H9 (cell line): ENCODE measurements at regions not wholly inside any gene's neighbourhood (a gene's known extent, or its start where the extent isn't known, plus 50 kb on each side); places are given as distances from the start of the nearest gene placed in this dataset.

ENCODE experiments used
- DNase-seq: peaks from one replicate; pipeline ENCODE4 v3.0.0-alpha.2; 2017
- H2AFZ ChIP-seq: one replicate; pipeline ENCODE4 v1.6.1; 2013; ENCODE audit warnings: mild to moderate bottlenecking, low read length, control low read depth, moderate library complexity
- H2AK5ac ChIP-seq: 2 replicates; pipeline ENCODE4 v1.6.1; 2013; ENCODE audit warnings: low read length, control low read depth, mixed read lengths; ENCODE audit not compliant: insufficient read length
- H2BK120ac ChIP-seq: one replicate; pipeline ENCODE4 v1.6.1; 2013; ENCODE audit warnings: low read depth, mild to moderate bottlenecking, low read length, control low read depth, inconsistent platforms; ENCODE audit not compliant: poor library complexity, severe bottlenecking
- H2BK12ac ChIP-seq: 2 replicates; pipeline ENCODE4 v1.6.1; 2013; ENCODE audit warnings: low read length, control low read depth, mixed read lengths, low read depth; ENCODE audit not compliant: insufficient read length
- H2BK15ac ChIP-seq: 2 replicates; pipeline ENCODE4 v1.6.1; 2013; ENCODE audit warnings: low read depth, low read length, control low read depth
- H2BK20ac ChIP-seq: one replicate; pipeline ENCODE4 v1.6.1; 2013; ENCODE audit warnings: low read depth, mild to moderate bottlenecking, low read length, control low read depth, inconsistent platforms; ENCODE audit not compliant: poor library complexity, severe bottlenecking
- H2BK5ac ChIP-seq: 2 replicates; pipeline ENCODE4 v1.6.1; 2013; ENCODE audit warnings: low read length, control low read depth, mixed read lengths; ENCODE audit not compliant: insufficient read length
- H3K14ac ChIP-seq: 2 replicates; pipeline ENCODE4 v1.6.1; 2013; ENCODE audit warnings: low read length, control low read depth; ENCODE audit not compliant: insufficient read depth
- H3K18ac ChIP-seq: 2 replicates; pipeline ENCODE4 v1.6.1; 2013; ENCODE audit warnings: low read depth, mild to moderate bottlenecking, mixed read lengths, low read length, control low read depth; ENCODE audit not compliant: insufficient read length
- H3K23ac ChIP-seq: 2 replicates; pipeline ENCODE4 v1.6.1; 2013; ENCODE audit warnings: low read length, control low read depth, mixed read lengths, low read depth; ENCODE audit not compliant: insufficient read length
- H3K23me2 ChIP-seq: 2 replicates; pipeline ENCODE4 v1.6.1; 2013; ENCODE audit warnings: low read depth, mild to moderate bottlenecking, mixed read lengths, low read length, control low read depth; ENCODE audit not compliant: insufficient read length, poor library complexity, severe bottlenecking
- H3K27ac ChIP-seq: 2 replicates; pipeline ENCODE4 v1.5.1; 2013; ENCODE audit warnings: low read length, control low read depth, mixed read lengths, low read depth; ENCODE audit not compliant: insufficient read length
- H3K27me3 ChIP-seq: 2 replicates; pipeline ENCODE4 v1.6.1; 2013; ENCODE audit warnings: low read length, control low read depth, inconsistent platforms; ENCODE audit not compliant: insufficient read depth
- H3K4ac ChIP-seq: 2 replicates; pipeline ENCODE4 v1.6.1; 2013; ENCODE audit warnings: low read depth, mild to moderate bottlenecking, control low read depth, inconsistent platforms, low read length, moderate library complexity
- H3K4me1 ChIP-seq: 2 replicates; pipeline ENCODE4 v1.6.1; 2013; ENCODE audit warnings: low read length, control low read depth, inconsistent platforms; ENCODE audit not compliant: insufficient read depth
- H3K4me2 ChIP-seq: 2 replicates; pipeline ENCODE4 v1.6.1; 2013; ENCODE audit warnings: low read length, control low read depth, mixed read lengths; ENCODE audit not compliant: insufficient read length, insufficient read depth
- H3K56ac ChIP-seq: 2 replicates; pipeline ENCODE4 v1.6.1; 2013; ENCODE audit warnings: low read depth, mild to moderate bottlenecking, mixed read lengths, low read length, control low read depth; ENCODE audit not compliant: insufficient read length
- H3K79me1 ChIP-seq: 2 replicates; pipeline ENCODE4 v1.6.1; 2013; ENCODE audit warnings: low read depth, mild to moderate bottlenecking, moderate library complexity, low read length, control low read depth, inconsistent platforms; ENCODE audit not compliant: insufficient read depth, poor library complexity, severe bottlenecking
- H3K79me2 ChIP-seq: 2 replicates; pipeline ENCODE4 v1.6.1; 2013; ENCODE audit warnings: low read length, control low read depth, inconsistent platforms; ENCODE audit not compliant: insufficient read depth
- H3K9ac ChIP-seq: 2 replicates; pipeline ENCODE4 v1.6.1; 2013; ENCODE audit warnings: low read length, control low read depth, mixed read lengths; ENCODE audit not compliant: insufficient read length; ENCODE audit errors: extremely low read depth
- H3K9me3 ChIP-seq: one replicate; pipeline ENCODE4 v1.6.1; 2013; ENCODE audit warnings: low read depth, low read length, inconsistent platforms; ENCODE audit not compliant: control insufficient read depth
- H3T11ph ChIP-seq: one replicate; pipeline ENCODE4 v1.6.1; 2013; ENCODE audit warnings: mild to moderate bottlenecking, low read length, control low read depth, inconsistent platforms
- H4K20me1 ChIP-seq: one replicate; pipeline ENCODE4 v1.6.1; 2013; ENCODE audit not compliant: control insufficient read depth, insufficient read length, insufficient read depth
- H4K5ac ChIP-seq: 2 replicates; pipeline ENCODE4 v1.6.1; 2013; ENCODE audit warnings: low read depth, mild to moderate bottlenecking, mixed read lengths, low read length, control low read depth; ENCODE audit not compliant: insufficient read length
- H4K8ac ChIP-seq: replicated peaks from 2 replicates; pipeline ENCODE4 v1.6.1; 2013; ENCODE audit warnings: low read length, control low read depth, mixed read lengths, low read depth; ENCODE audit not compliant: insufficient read length
- H4K91ac ChIP-seq: 2 replicates; pipeline ENCODE4 v1.6.1; 2013; ENCODE audit warnings: low read depth, mild to moderate bottlenecking, moderate library complexity, mixed read lengths, low read length, control low read depth; ENCODE audit not compliant: insufficient read length
- H3K27ac Mint-ChIP-seq, 3 experiments: 2 replicates in 2 of 3; 3 replicates in 1 of 3; pipeline ENCODE4 v1.8.0; 2020 to 2021; ENCODE audit warnings: mixed read lengths in 3 of 3, mild to moderate bottlenecking in 1 of 3, moderate library complexity in 1 of 3
- H3K27me3 Mint-ChIP-seq: 2 replicates; pipeline ENCODE4 v1.8.0; 2021; ENCODE audit warnings: low read depth, mild to moderate bottlenecking, moderate library complexity, mixed read lengths
- H3K36me3 Mint-ChIP-seq, 3 experiments: 2 replicates in 2 of 3; 3 replicates in 1 of 3; pipeline ENCODE4 v1.8.0; 2020 to 2021; ENCODE audit warnings: low read depth in 3 of 3, mixed read lengths in 3 of 3; ENCODE audit not compliant: insufficient read depth in 1 of 3
- H3K4me1 Mint-ChIP-seq, 2 experiments: 2 replicates each; pipeline ENCODE4 v1.8.0; 2020; ENCODE audit warnings: mixed read lengths in 2 of 2
- H3K4me3 Mint-ChIP-seq, 2 experiments: 2 replicates in 1 of 2; 3 replicates in 1 of 2; pipeline ENCODE4 v1.8.0; 2020 to 2021; ENCODE audit warnings: mild to moderate bottlenecking in 2 of 2, mixed read lengths in 2 of 2, moderate library complexity in 1 of 2
- H3K9me3 Mint-ChIP-seq, 2 experiments: 2 replicates in 1 of 2; 3 replicates in 1 of 2; pipeline ENCODE4 v1.8.0; 2020; ENCODE audit warnings: mild to moderate bottlenecking in 2 of 2, mixed read lengths in 2 of 2, moderate library complexity in 1 of 2
- WGBS: extraction: QIAGEN DNeasy Blood & Tissue Kit; methylation state at CpG from one replicate; pipeline ENCODE4 v1.1.7; 2013; ENCODE audit warnings: missing lambda C conversion rate, low lambda C conversion rate, mixed read lengths; ENCODE audit not compliant: insufficient read length; ENCODE audit errors: extremely low coverage; 5-methylcytosine and 5-hydroxymethylcytosine counted together
- TF ChIP-seq, protein P1 (sequence below): fragments of 200-600 bp; sonication (generic); conservative IDR thresholded peaks from 3 replicates; pipeline ENCODE4 v1.8.0; 2021; ENCODE audit warnings: antibody characterized with exemption, mild to moderate bottlenecking

- H2BK20ac ChIP-seq, result no peak overlapping the region
- no peak overlapping the region for H3K14ac ChIP-seq
- no peak for DNase-seq
- H3K27me3 ChIP-seq, result no peaks in the 10 kb centered on the region
- no peaks in the 10 kb centered on the region for H3K79me1 ChIP-seq
- H2BK12ac ChIP-seq, result no peak overlapping the region
- WGBS, result no CpG with 5 or more reads among the region's 10 CpGs
- no peak overlapping the region for H2AFZ ChIP-seq
- H2BK15ac ChIP-seq, result no peak overlapping the region
- no peak overlapping the region for H3K23ac ChIP-seq
- no peak overlapping the region for H4K5ac ChIP-seq
- no peak overlapping the region for H2BK120ac ChIP-seq
- no peaks in the 10 kb centered on the region for H3K9me3 ChIP-seq
- no peak overlapping the region for H2BK5ac ChIP-seq
- no peaks in the 10 kb centered on the region for H3K79me2 ChIP-seq
- no peaks in the 10 kb centered on the region for H3K4me1 ChIP-seq
- H3K27ac Mint-ChIP-seq, result peak overlapping the region in 1 of 3 experiments; percentile 14; a peak in 1 of 7 replicates
- no peaks in the 10 kb centered on the region for H4K20me1 ChIP-seq
- H3K56ac ChIP-seq, result no peak overlapping the region
- H2AK5ac ChIP-seq, result no peak overlapping the region
- peaks cover 3 to 4% of the 10 kb centered on the region in 2 experiments; a peak in 4 of 5 replicates for H3K9me3 Mint-ChIP-seq
- TF ChIP-seq, protein P1, sequence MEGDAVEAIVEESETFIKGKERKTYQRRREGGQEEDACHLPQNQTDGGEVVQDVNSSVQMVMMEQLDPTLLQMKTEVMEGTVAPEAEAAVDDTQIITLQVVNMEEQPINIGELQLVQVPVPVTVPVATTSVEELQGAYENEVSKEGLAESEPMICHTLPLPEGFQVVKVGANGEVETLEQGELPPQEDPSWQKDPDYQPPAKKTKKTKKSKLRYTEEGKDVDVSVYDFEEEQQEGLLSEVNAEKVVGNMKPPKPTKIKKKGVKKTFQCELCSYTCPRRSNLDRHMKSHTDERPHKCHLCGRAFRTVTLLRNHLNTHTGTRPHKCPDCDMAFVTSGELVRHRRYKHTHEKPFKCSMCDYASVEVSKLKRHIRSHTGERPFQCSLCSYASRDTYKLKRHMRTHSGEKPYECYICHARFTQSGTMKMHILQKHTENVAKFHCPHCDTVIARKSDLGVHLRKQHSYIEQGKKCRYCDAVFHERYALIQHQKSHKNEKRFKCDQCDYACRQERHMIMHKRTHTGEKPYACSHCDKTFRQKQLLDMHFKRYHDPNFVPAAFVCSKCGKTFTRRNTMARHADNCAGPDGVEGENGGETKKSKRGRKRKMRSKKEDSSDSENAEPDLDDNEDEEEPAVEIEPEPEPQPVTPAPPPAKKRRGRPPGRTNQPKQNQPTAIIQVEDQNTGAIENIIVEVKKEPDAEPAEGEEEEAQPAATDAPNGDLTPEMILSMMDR, result no peak
- H4K8ac ChIP-seq, result no peak overlapping the region
- no peak overlapping the region for H4K91ac ChIP-seq
- H3K27ac ChIP-seq, result no peak overlapping the region
- H3K4ac ChIP-seq, result no peak overlapping the region
- no peak overlapping the region for H3K9ac ChIP-seq
- H3K4me2 ChIP-seq, result no peak overlapping the region
- H3K18ac ChIP-seq, result no peak overlapping the region
- H3K4me1 Mint-ChIP-seq, result peaks cover 0 to 5% of the 10 kb centered on the region in 2 experiments; a peak in 3 of 4 replicates
- H3K4me3 Mint-ChIP-seq, result peak overlapping the region in 1 of 2 experiments; percentile 3; a peak in 1 of 5 replicates
- H3K23me2 ChIP-seq, result no peaks in the 10 kb centered on the region
- peaks cover 0 to 2% (median 0%) of the 10 kb centered on the region in 3 experiments; a peak in 1 of 7 replicates for H3K36me3 Mint-ChIP-seq
- H3K27me3 Mint-ChIP-seq, result peaks cover 5% of the 10 kb centered on the region; the same call in 1 of the 2 replicates
- no peak overlapping the region for H3T11ph ChIP-seq
Measured at GRCh38 chr1:29855561-29856160, 619.3 kb downstream of the PTPRU start.
